ENCODE measurements at regions not wholly inside any gene's neighbourhood (a gene's known extent, or its start where the extent isn't known, plus 50 kb on each side); places are given as distances from the start of the nearest gene placed in this dataset.

GRCh38 chr2:43052204-43052943 lies 174.0 kb downstream of the ZFP36L2 start:
- Histone ChIP-seq H3K4me1 (ENCODE audit: control insufficient read depth, insufficient read depth, low read length) (no peaks in the 10 kb centered on the region), H3K4me3 (no peak overlapping the region), H2AFZ (ENCODE audit: control insufficient read depth, low read depth, low read length) (no peak overlapping the region), H3K79me2 (ENCODE audit: control insufficient read depth, insufficient read depth, low read length) (no peaks in the 10 kb centered on the region), H3K9ac (ENCODE audit: control insufficient read depth, insufficient read depth, low read length) (no peak overlapping the region), H3K9me3 (replicated peaks; ENCODE audit: control insufficient read depth, insufficient read depth, low read length) (no peaks in the 10 kb centered on the region), H4K20me1 (ENCODE audit: control insufficient read depth, insufficient read depth) (no peaks in the 10 kb centered on the region), H3K4me2 (ENCODE audit: control insufficient read depth, insufficient read depth) (no peak overlapping the region), H3K27me3 (replicated peaks in 1 of 2; ENCODE audit: control insufficient read depth in 2 of 2, insufficient read depth in 2 of 2, low read length in 1 of 2) (no peaks in the 10 kb centered on the region; a peak in 1 of 4 replicates), H3K36me3 (ENCODE audit: control insufficient read depth in 2 of 2, insufficient read depth in 2 of 2, low read length in 1 of 2) (no peaks in the 10 kb centered on the region), H3K27ac (ENCODE audit: control insufficient read depth, insufficient read depth) (no peak overlapping the region)
- WGBS (ENCODE audit: insufficient coverage, insufficient replicate concordance, low lambda C conversion rate, missing lambda C conversion rate), result 27% methylated on average over 3 of the region's 3 CpGs
- TF ChIP-seq ATF7 (IDR thresholded peaks at IDR 0.05; ENCODE audit: low read depth), result no peak
- TF ChIP-seq, protein P1, sequence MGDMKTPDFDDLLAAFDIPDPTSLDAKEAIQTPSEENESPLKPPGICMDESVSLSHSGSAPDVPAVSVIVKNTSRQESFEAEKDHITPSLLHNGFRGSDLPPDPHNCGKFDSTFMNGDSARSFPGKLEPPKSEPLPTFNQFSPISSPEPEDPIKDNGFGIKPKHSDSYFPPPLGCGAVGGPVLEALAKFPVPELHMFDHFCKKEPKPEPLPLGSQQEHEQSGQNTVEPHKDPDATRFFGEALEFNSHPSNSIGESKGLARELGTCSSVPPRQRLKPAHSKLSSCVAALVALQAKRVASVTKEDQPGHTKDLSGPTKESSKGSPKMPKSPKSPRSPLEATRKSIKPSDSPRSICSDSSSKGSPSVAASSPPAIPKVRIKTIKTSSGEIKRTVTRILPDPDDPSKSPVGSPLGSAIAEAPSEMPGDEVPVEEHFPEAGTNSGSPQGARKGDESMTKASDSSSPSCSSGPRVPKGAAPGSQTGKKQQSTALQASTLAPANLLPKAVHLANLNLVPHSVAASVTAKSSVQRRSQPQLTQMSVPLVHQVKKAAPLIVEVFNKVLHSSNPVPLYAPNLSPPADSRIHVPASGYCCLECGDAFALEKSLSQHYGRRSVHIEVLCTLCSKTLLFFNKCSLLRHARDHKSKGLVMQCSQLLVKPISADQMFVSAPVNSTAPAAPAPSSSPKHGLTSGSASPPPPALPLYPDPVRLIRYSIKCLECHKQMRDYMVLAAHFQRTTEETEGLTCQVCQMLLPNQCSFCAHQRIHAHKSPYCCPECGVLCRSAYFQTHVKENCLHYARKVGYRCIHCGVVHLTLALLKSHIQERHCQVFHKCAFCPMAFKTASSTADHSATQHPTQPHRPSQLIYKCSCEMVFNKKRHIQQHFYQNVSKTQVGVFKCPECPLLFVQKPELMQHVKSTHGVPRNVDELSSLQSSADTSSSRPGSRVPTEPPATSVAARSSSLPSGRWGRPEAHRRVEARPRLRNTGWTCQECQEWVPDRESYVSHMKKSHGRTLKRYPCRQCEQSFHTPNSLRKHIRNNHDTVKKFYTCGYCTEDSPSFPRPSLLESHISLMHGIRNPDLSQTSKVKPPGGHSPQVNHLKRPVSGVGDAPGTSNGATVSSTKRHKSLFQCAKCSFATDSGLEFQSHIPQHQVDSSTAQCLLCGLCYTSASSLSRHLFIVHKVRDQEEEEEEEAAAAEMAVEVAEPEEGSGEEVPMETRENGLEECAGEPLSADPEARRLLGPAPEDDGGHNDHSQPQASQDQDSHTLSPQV (IDR thresholded peaks at IDR 0.05), result no peak
- TF ChIP-seq ASH2L (IDR thresholded peaks at IDR 0.05; ENCODE audit: borderline replicate concordance, low read depth), result no peak
- no peak for TF ChIP-seq CREM (IDR thresholded peaks at IDR 0.05; ENCODE audit: low read depth)
- TF ChIP-seq FOXM1 (IDR thresholded peaks at IDR 0.05; ENCODE audit: low read depth, low read length), result no peak
- TF ChIP-seq, protein P2, sequence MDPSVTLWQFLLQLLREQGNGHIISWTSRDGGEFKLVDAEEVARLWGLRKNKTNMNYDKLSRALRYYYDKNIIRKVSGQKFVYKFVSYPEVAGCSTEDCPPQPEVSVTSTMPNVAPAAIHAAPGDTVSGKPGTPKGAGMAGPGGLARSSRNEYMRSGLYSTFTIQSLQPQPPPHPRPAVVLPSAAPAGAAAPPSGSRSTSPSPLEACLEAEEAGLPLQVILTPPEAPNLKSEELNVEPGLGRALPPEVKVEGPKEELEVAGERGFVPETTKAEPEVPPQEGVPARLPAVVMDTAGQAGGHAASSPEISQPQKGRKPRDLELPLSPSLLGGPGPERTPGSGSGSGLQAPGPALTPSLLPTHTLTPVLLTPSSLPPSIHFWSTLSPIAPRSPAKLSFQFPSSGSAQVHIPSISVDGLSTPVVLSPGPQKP (IDR thresholded peaks at IDR 0.05; ENCODE audit: low read depth, low read length), result no peak
- TF ChIP-seq NFYB (IDR thresholded peaks at IDR 0.05; ENCODE audit: insufficient read depth, low read depth, low read length), result no peak
- TF ChIP-seq RFX5 (IDR thresholded peaks at IDR 0.05; ENCODE audit: low read depth, low read length), result no peak
- TF ChIP-seq TAF1 (IDR thresholded peaks at IDR 0.05; ENCODE audit: borderline replicate concordance, low read depth, low read length), result no peak
- BruUV-seq (replicated peaks), result no TSS peak
- FAIRE-seq, result no peak
- ChIA-PET RAD21 (ENCODE audit: unreplicated experiment) (interaction anchor here (0.9 kb wide), 2 partner anchors 21 to 175 kb away, joined by 3 to 4 read pairs; partner anchors contain the start of gene ZFP36L2), SMC1A (ENCODE audit: uncharacterized antibody, unreplicated experiment) (interaction anchor here (1.6 kb wide), 1 partner anchor 25 kb away, joined by 5 read pairs; no protein-coding TSS in a partner anchor), POLR2A (interaction anchor here (0.8 kb wide), 1 partner anchor 25 kb away, joined by 3 read pairs; no protein-coding TSS in a partner anchor), CTCF (interaction anchor here (0.8 to 1.4 kb wide), 3 partner anchors 8 to 141 kb away, joined by 3 to 4 read pairs (median 3); no protein-coding TSS in a partner anchor)
- intact Hi-C loops (cut with micrococcal nuclease; ENCODE audit: unreplicated experiment), result no loop called here
- no peak for ATAC-seq
- in situ Hi-C loops (cut with MboI), result no loop called here
- no peak for DNase-seq (ENCODE audit: low read depth, low spot score)
